Smooth muscle cell (in vitro differentiated cells): ENCODE measurements at regions not wholly inside any gene's neighbourhood (a gene's known extent, or its start where the extent isn't known, plus 50 kb on each side); places are given as distances from the start of the nearest gene placed in this dataset.

ENCODE experiments used
- DNase-seq: peaks from one replicate; lab custom pipeline; 2025; ENCODE audit not compliant: unreplicated experiment; lab: John Stamatoyannopoulos, UW
- H2AFZ ChIP-seq: fragments of 200-600 bp; sonication (generic); 2 replicates; pipeline ENCODE4 v1.6.0; 2016; ENCODE audit warnings: antibody characterized with exemption, low read depth, mild to moderate bottlenecking
- H3F3A ChIP-seq: fragments of 200-600 bp; sonication (generic); 2 replicates; pipeline ENCODE4 v1.6.0; 2017; ENCODE audit warnings: antibody characterized with exemption, low read depth
- H3K27ac ChIP-seq: fragments of 200-600 bp; sonication (generic); 2 replicates; pipeline ENCODE4 v1.5.1; 2016; ENCODE audit warnings: low read depth, mild to moderate bottlenecking
- H3K27me3 ChIP-seq: fragments of 200-600 bp; sonication (generic); 2 replicates; pipeline ENCODE4 v1.6.1; 2016; ENCODE audit warnings: low read depth, mild to moderate bottlenecking
- H3K36me3 ChIP-seq: fragments of 200-600 bp; sonication (generic); 2 replicates; pipeline ENCODE4 v1.5.1; 2016; ENCODE audit warnings: low read depth
- H3K4me1 ChIP-seq: fragments of 200-600 bp; sonication (generic); 2 replicates; pipeline ENCODE4 v1.5.1; 2016; ENCODE audit warnings: low read depth
- H3K4me2 ChIP-seq: fragments of 200-600 bp; sonication (generic); 2 replicates; pipeline ENCODE4 v1.6.0; 2016; ENCODE audit warnings: mild to moderate bottlenecking
- H3K4me3 ChIP-seq: fragments of 200-600 bp; sonication (generic); 2 replicates; pipeline ENCODE4 v1.5.1; 2016; ENCODE audit warnings: mild to moderate bottlenecking
- H3K79me2 ChIP-seq: fragments of 200-600 bp; sonication (generic); 2 replicates; pipeline ENCODE4 v1.6.0; 2016; ENCODE audit warnings: low read depth, mild to moderate bottlenecking
- H3K9ac ChIP-seq: fragments of 200-600 bp; sonication (generic); 2 replicates; pipeline ENCODE4 v1.6.0; 2016; ENCODE audit warnings: low read depth
- H3K9me3 ChIP-seq: fragments of 200-600 bp; sonication (generic); replicated peaks from 2 replicates; pipeline ENCODE4 v1.5.1; 2016; ENCODE audit warnings: low read depth
- H4K20me1 ChIP-seq: fragments of 200-600 bp; sonication (generic); 2 replicates; pipeline ENCODE4 v1.6.0; 2016; ENCODE audit warnings: low read depth
- WGBS: methylation state at CpG from one replicate; pipeline ENCODE4 v1.1.7; 2016; ENCODE audit warnings: low lambda C conversion rate; 5-methylcytosine and 5-hydroxymethylcytosine counted together
- TF ChIP-seq, protein P1 (sequence below): fragments of 200-600 bp; sonication (generic); IDR thresholded peaks from 2 replicates; pipeline ENCODE4 v1.5.1; 2017; ENCODE audit warnings: borderline replicate concordance, mild to moderate bottlenecking, antibody characterized with exemption; ENCODE audit not compliant: insufficient read depth, poor library complexity, severe bottlenecking

DNA sequence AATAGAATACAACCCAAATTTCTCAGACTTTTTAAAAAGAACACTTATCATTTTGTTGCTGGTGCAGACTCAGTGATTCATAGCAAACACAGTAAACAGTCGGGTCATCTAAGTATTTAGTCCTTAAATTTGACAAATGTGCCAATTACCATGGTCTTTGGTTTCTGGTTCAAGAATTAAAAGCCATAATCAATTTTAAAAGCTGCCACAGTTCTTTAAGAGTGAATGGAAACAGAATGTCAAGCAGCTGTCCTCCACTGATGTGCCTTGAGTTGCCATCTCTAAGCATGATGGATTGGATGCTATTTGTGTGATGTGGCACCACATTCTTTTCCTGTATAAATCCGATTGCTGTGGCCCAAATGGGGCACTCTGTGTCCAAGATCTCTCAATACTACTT is 67.2 kb upstream of the MLIP start:
- H3K4me3 ChIP-seq = no peak overlapping the region
- TF ChIP-seq, protein P1, sequence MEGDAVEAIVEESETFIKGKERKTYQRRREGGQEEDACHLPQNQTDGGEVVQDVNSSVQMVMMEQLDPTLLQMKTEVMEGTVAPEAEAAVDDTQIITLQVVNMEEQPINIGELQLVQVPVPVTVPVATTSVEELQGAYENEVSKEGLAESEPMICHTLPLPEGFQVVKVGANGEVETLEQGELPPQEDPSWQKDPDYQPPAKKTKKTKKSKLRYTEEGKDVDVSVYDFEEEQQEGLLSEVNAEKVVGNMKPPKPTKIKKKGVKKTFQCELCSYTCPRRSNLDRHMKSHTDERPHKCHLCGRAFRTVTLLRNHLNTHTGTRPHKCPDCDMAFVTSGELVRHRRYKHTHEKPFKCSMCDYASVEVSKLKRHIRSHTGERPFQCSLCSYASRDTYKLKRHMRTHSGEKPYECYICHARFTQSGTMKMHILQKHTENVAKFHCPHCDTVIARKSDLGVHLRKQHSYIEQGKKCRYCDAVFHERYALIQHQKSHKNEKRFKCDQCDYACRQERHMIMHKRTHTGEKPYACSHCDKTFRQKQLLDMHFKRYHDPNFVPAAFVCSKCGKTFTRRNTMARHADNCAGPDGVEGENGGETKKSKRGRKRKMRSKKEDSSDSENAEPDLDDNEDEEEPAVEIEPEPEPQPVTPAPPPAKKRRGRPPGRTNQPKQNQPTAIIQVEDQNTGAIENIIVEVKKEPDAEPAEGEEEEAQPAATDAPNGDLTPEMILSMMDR = no peak

GRCh38 chr6:54048782-54049181 is 62.5 kb upstream of the MLIP start:
- DNase-seq = no peak
- Histone ChIP-seq H3K27me3 (peaks cover 4% of the 10 kb centered on the region), H3K9me3 (no peaks in the 10 kb centered on the region), H3K36me3 (no peaks in the 10 kb centered on the region), H3K27ac (no peak overlapping the region), H2AFZ (no peak overlapping the region), H3F3A (peaks cover 7% of the 10 kb centered on the region), H3K9ac (no peak overlapping the region), H3K4me1 (no peaks in the 10 kb centered on the region), H3K4me3 (no peak overlapping the region), H3K4me2 (no peak overlapping the region), H3K79me2 (no peaks in the 10 kb centered on the region), H4K20me1 (no peaks in the 10 kb centered on the region)
- TF ChIP-seq, protein P1 = no peak

More for the DNA sequence above, 67.2 kb upstream of the MLIP start:
- H3K4me1 ChIP-seq = no peaks in the 10 kb centered on the region
- H3F3A ChIP-seq = no peaks in the 10 kb centered on the region
- H3K4me2 ChIP-seq = no peak overlapping the region
- WGBS = 55% methylated on average over 2 of the region's 2 CpGs
- H4K20me1 ChIP-seq = no peaks in the 10 kb centered on the region
- no peak overlapping the region for H3K27ac ChIP-seq
- H3K9me3 ChIP-seq = no peaks in the 10 kb centered on the region
- no peaks in the 10 kb centered on the region for H3K79me2 ChIP-seq
- no peak overlapping the region for H2AFZ ChIP-seq
- H3K9ac ChIP-seq = no peak overlapping the region
- peaks cover 4% of the 10 kb centered on the region for H3K27me3 ChIP-seq
- DNase-seq = no peak
- H3K36me3 ChIP-seq = no peaks in the 10 kb centered on the region

DNA sequence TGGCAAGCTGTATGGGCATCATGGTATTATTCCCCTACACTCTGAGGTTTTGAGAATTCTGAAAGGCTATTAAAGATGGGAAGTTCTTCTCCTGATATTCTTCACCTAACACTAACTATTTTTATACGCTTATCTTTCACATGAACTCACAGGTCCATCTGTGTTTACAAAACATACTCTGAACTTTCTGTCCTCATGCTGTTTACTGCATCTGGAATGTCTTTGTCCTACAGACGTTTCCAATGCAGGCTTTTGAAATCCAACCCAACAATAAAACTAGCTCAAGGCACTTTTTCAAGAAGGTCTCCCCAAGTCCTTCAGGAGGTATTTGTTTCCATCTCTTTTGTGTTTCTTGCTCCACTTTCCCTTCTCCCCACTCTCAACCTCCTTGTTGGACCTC is 60.5 kb upstream of the MLIP start:
- TF ChIP-seq, protein P1 = no peak
- Histone ChIP-seq H3K79me2 (no peaks in the 10 kb centered on the region), H3K4me3 (no peak overlapping the region), H3K27me3 (peaks cover 4% of the 10 kb centered on the region), H3K4me2 (no peak overlapping the region), H4K20me1 (no peaks in the 10 kb centered on the region), H3K27ac (no peak overlapping the region), H3K9ac (no peak overlapping the region), H3K36me3 (no peaks in the 10 kb centered on the region), H2AFZ (no peak overlapping the region), H3K4me1 (no peaks in the 10 kb centered on the region), H3K9me3 (no peaks in the 10 kb centered on the region), H3F3A (peaks cover 7% of the 10 kb centered on the region)
- no peak for DNase-seq
- 53% methylated on average over 2 of the region's 2 CpGs for WGBS

GRCh38 chr6:54053881-54054391 is 57.3 kb upstream of the MLIP start:
- Histone ChIP-seq H3K36me3 (no peaks in the 10 kb centered on the region), H3K4me1 (no peaks in the 10 kb centered on the region), H3K9ac (no peak overlapping the region), H3F3A (peaks cover 7% of the 10 kb centered on the region), H3K4me2 (peak overlapping the region; percentile 80), H2AFZ (no peak overlapping the region), H3K79me2 (no peaks in the 10 kb centered on the region), H3K27ac (peak overlapping the region; percentile 27), H3K4me3 (peak overlapping the region; percentile 30), H4K20me1 (no peaks in the 10 kb centered on the region), H3K27me3 (no peaks in the 10 kb centered on the region), H3K9me3 (no peaks in the 10 kb centered on the region)
- DNase-seq = no peak
- TF ChIP-seq, protein P1 = no peak
- WGBS = 1% methylated on average over 4 of the region's 4 CpGs
